Activated naive CD8-positive, alpha-beta T cell treated with anti-CD3 and anti-CD28 coated beads for 36 hours (primary cell): ENCODE measurements at regions not wholly inside any gene's neighbourhood (a gene's known extent, or its start where the extent isn't known, plus 50 kb on each side); places are given as distances from the start of the nearest gene placed in this dataset.

Experiments used
- DNase-seq: peaks from one replicate; pipeline ENCODE4 v3.0.0; 2021
- H3K27ac Mint-ChIP-seq: one replicate; pipeline ENCODE4 v1.8.0; 2022; ENCODE audit warnings: mild to moderate bottlenecking, moderate library complexity, mixed read lengths
- H3K27me3 Mint-ChIP-seq: one replicate; pipeline ENCODE4 v1.8.0; 2022; ENCODE audit warnings: mild to moderate bottlenecking, mixed read lengths
- H3K36me3 Mint-ChIP-seq: one replicate; pipeline ENCODE4 v1.8.0; 2021; ENCODE audit warnings: mild to moderate bottlenecking, mixed read lengths
- H3K4me1 Mint-ChIP-seq: one replicate; pipeline ENCODE4 v1.8.0; 2021; ENCODE audit warnings: mixed read lengths
- H3K4me3 Mint-ChIP-seq: one replicate; pipeline ENCODE4 v1.8.0; 2022; ENCODE audit warnings: mild to moderate bottlenecking, moderate library complexity, mixed read lengths
- H3K9me3 Mint-ChIP-seq: one replicate; pipeline ENCODE4 v1.8.0; 2022; ENCODE audit warnings: mixed read lengths

DNA sequence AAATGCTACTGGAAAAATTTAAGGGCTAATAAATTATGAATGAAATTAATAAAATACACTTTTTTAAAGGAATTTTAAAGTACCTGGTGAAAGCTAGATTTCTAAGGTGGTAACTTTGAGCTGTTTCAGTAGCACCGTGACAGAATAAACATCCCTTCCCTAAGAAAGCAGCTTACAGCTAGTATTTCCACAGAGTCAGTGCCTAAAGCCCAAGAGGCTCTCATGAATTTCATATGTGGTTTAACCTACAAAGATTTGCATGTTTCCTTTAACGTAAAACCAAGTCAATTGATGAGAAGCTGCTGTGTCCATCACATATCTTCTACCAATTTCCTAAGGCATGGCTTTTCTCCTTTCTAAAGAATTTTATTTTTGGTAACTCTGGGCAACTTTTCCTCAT, 56.8 kb downstream of the IFNG start:
- no peaks in the 10 kb centered on the region for H3K9me3 Mint-ChIP-seq
- no peak overlapping the region for H3K4me3 Mint-ChIP-seq
- H3K36me3 Mint-ChIP-seq = no peaks in the 10 kb centered on the region
- no peak for DNase-seq
- no peak overlapping the region for H3K27ac Mint-ChIP-seq
- H3K4me1 Mint-ChIP-seq = peaks cover 7% of the 10 kb centered on the region
- H3K27me3 Mint-ChIP-seq = peaks cover 3% of the 10 kb centered on the region

GRCh38 chr12:68102163-68102562, 57.4 kb downstream of the IFNG start:
- H3K36me3 Mint-ChIP-seq = no peaks in the 10 kb centered on the region
- H3K27me3 Mint-ChIP-seq = peaks cover 3% of the 10 kb centered on the region
- H3K4me3 Mint-ChIP-seq = no peak overlapping the region
- no peaks in the 10 kb centered on the region for H3K9me3 Mint-ChIP-seq
- peaks cover 4% of the 10 kb centered on the region for H3K4me1 Mint-ChIP-seq
- no peak overlapping the region for H3K27ac Mint-ChIP-seq
- no peak for DNase-seq

GRCh38 chr12:68100241-68100640, 59.3 kb downstream of the IFNG start:
- no peak for DNase-seq
- Mint-ChIP-seq H3K4me3 (no peak overlapping the region), H3K27ac (no peak overlapping the region), H3K4me1 (peaks cover 4% of the 10 kb centered on the region), H3K9me3 (no peaks in the 10 kb centered on the region), H3K27me3 (peaks cover 5% of the 10 kb centered on the region), H3K36me3 (no peaks in the 10 kb centered on the region)

- Mint-ChIP-seq H3K27me3 (peaks cover 6% of the 10 kb centered on the region), H3K9me3 (no peaks in the 10 kb centered on the region), H3K4me1 (peaks cover 4% of the 10 kb centered on the region), H3K27ac (no peak overlapping the region), H3K4me3 (no peak overlapping the region), H3K36me3 (no peaks in the 10 kb centered on the region)
- no peak for DNase-seq
Observed at GRCh38 chr12:68098939-68099338, 60.6 kb downstream of the IFNG start.

DNA sequence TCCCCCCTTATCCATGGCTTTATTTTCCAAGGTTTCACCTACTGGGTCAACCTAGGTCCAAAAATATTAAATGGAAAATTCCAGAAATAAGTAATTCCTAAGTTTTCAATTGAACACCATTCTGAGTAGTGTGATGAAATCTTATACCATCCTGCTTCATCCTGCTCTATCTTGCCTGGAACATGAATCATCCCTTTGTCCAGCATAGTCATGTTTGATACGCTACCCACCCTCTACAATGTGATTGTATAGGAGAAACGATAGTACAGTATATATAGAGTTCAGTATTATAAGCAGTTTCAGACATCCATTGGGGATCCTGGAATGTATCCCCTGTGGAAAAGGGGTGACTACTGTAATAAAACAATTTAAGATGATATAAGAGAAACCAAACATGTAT, 62.2 kb downstream of the IFNG start:
- no peak overlapping the region for H3K27ac Mint-ChIP-seq
- no peak for DNase-seq
- no peaks in the 10 kb centered on the region for H3K36me3 Mint-ChIP-seq
- H3K4me3 Mint-ChIP-seq = no peak overlapping the region
- H3K9me3 Mint-ChIP-seq = no peaks in the 10 kb centered on the region
- peaks cover 6% of the 10 kb centered on the region for H3K27me3 Mint-ChIP-seq
- H3K4me1 Mint-ChIP-seq = peaks cover 2% of the 10 kb centered on the region

GRCh38 chr12:68094645-68095395, 64.7 kb downstream of the IFNG start:
- H3K4me3 Mint-ChIP-seq = no peak overlapping the region
- DNase-seq = no peak
- H3K9me3 Mint-ChIP-seq = peaks cover 3% of the 10 kb centered on the region
- peaks cover 2% of the 10 kb centered on the region for H3K4me1 Mint-ChIP-seq
- peaks cover 6% of the 10 kb centered on the region for H3K27me3 Mint-ChIP-seq
- H3K27ac Mint-ChIP-seq = no peak overlapping the region
- peaks cover 4% of the 10 kb centered on the region for H3K36me3 Mint-ChIP-seq

DNA sequence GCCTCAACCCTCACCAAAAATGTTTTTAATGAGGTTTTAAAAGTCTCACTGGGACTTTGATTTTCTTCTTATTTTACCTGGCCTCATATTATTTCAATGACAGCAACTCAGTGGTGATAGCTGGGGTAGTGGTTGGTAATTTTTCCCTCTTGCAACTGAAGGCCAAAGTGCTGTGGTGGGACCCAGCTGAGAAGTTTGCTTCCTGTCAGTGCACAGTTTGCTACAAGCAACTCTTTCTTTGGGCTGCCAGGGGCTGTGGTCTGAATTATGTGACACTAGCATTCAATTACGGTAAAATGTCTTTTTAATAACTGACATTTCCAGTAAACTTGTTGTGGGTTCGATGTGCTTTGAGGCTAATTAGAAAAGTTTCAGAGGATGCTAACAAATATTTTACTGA, 65.3 kb downstream of the IFNG start:
- Mint-ChIP-seq H3K27ac (no peak overlapping the region), H3K4me1 (peaks cover 2% of the 10 kb centered on the region), H3K9me3 (peaks cover 8% of the 10 kb centered on the region), H3K36me3 (peaks cover 9% of the 10 kb centered on the region), H3K27me3 (peaks cover 6% of the 10 kb centered on the region), H3K4me3 (no peak overlapping the region)
- DNase-seq = no peak

DNA sequence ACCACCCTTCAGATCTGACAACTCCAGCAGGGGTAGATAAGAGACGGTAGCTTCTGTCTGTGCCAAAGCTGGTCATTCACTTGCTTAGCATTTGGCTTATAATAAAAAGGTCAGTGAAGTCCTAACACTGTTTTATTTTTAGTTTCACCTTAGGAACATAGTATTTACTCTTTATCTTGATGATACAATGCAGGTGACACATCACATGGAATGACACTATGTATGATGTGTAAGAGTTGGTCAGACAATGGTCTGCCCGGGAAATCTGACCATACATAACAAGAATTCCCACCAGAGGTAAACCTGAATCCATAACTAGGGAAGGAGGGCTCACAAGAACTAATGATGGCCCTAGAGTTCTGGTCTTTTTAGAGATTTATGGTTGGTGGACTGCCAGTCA, 66.6 kb downstream of the IFNG start:
- DNase-seq = no peak
- Mint-ChIP-seq H3K27me3 (peaks cover 3% of the 10 kb centered on the region), H3K27ac (no peak overlapping the region), H3K4me1 (no peaks in the 10 kb centered on the region), H3K4me3 (no peak overlapping the region), H3K9me3 (peaks cover 12% of the 10 kb centered on the region), H3K36me3 (peaks cover 9% of the 10 kb centered on the region)

DNA sequence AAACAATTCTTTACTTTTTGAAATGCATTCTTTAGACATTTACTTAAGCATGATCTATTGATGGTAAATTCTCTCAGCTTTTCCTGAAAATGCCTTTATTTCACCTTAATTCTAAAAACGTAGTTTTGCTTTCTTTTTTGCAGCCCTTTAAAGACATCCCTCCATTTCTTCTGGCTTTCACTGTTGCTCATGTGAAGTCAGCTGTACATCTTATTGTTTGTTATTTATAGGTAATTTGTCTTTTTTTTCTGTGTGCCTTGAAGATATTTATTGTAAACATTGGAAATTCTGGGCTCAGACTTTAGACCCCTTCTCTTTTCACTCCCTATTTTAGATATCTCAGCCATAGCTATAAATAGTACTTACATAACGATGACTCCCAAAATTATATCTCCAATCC, 70.4 kb downstream of the IFNG start:
- H3K4me1 Mint-ChIP-seq = no peaks in the 10 kb centered on the region
- no peak overlapping the region for H3K4me3 Mint-ChIP-seq
- H3K27me3 Mint-ChIP-seq = no peaks in the 10 kb centered on the region
- H3K36me3 Mint-ChIP-seq = peaks cover 13% of the 10 kb centered on the region
- no peak for DNase-seq
- no peak overlapping the region for H3K27ac Mint-ChIP-seq
- peaks cover 17% of the 10 kb centered on the region for H3K9me3 Mint-ChIP-seq

GRCh38 chr12:68086019-68086603, 73.4 kb downstream of the IFNG start:
- peaks cover 32% of the 10 kb centered on the region for H3K9me3 Mint-ChIP-seq
- no peak overlapping the region for H3K27ac Mint-ChIP-seq
- H3K27me3 Mint-ChIP-seq = no peaks in the 10 kb centered on the region
- no peak for DNase-seq
- peaks cover 5% of the 10 kb centered on the region for H3K4me1 Mint-ChIP-seq
- peaks cover 30% of the 10 kb centered on the region for H3K36me3 Mint-ChIP-seq
- H3K4me3 Mint-ChIP-seq = no peak overlapping the region

- Mint-ChIP-seq H3K9me3 (peaks cover 20% of the 10 kb centered on the region), H3K27me3 (no peaks in the 10 kb centered on the region), H3K27ac (no peak overlapping the region), H3K4me1 (peaks cover 35% of the 10 kb centered on the region), H3K4me3 (no peak overlapping the region), H3K36me3 (peaks cover 21% of the 10 kb centered on the region)
- no peak for DNase-seq
Observed at GRCh38 chr12:68081561-68081960, 78.0 kb downstream of the IFNG start.

DNA sequence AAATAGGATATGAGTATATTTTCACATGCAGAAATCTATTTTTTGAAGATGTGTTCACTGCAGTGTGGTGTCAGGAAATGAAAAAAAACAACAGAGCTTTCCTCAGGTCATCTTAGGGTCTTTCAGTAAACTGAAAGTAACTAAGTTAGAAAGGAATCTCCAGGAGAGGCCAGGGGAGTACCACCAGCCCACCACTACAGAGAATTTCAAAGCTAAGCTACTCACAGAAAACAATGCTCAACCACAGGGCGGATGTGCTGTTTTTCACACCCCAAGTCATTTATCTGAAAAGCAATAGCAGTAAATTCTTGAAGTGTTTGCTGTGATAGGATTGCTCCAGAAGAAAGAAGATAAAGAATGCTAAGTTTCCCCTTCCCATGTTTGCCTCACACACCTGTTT, 79.0 kb downstream of the IFNG start:
- peak overlapping the region; percentile 56 for H3K27ac Mint-ChIP-seq
- H3K27me3 Mint-ChIP-seq = no peaks in the 10 kb centered on the region
- H3K4me1 Mint-ChIP-seq = peaks cover 35% of the 10 kb centered on the region
- H3K36me3 Mint-ChIP-seq = peaks cover 21% of the 10 kb centered on the region
- DNase-seq = peak; percentile 60
- H3K4me3 Mint-ChIP-seq = no peak overlapping the region
- H3K9me3 Mint-ChIP-seq = peaks cover 20% of the 10 kb centered on the region

GRCh38 chr12:68078737-68079136, 80.8 kb downstream of the IFNG start:
- Mint-ChIP-seq H3K9me3 (peaks cover 15% of the 10 kb centered on the region), H3K36me3 (peaks cover 17% of the 10 kb centered on the region), H3K4me3 (no peak overlapping the region), H3K4me1 (peaks cover 38% of the 10 kb centered on the region), H3K27ac (peak overlapping the region; percentile 15), H3K27me3 (no peaks in the 10 kb centered on the region)
- no peak for DNase-seq

GRCh38 chr12:68075416-68075815, 84.1 kb downstream of the IFNG start:
- Mint-ChIP-seq H3K9me3 (no peaks in the 10 kb centered on the region), H3K4me1 (peaks cover 27% of the 10 kb centered on the region), H3K4me3 (no peak overlapping the region), H3K36me3 (no peaks in the 10 kb centered on the region), H3K27ac (no peak overlapping the region), H3K27me3 (no peaks in the 10 kb centered on the region)
- no peak for DNase-seq

DNA sequence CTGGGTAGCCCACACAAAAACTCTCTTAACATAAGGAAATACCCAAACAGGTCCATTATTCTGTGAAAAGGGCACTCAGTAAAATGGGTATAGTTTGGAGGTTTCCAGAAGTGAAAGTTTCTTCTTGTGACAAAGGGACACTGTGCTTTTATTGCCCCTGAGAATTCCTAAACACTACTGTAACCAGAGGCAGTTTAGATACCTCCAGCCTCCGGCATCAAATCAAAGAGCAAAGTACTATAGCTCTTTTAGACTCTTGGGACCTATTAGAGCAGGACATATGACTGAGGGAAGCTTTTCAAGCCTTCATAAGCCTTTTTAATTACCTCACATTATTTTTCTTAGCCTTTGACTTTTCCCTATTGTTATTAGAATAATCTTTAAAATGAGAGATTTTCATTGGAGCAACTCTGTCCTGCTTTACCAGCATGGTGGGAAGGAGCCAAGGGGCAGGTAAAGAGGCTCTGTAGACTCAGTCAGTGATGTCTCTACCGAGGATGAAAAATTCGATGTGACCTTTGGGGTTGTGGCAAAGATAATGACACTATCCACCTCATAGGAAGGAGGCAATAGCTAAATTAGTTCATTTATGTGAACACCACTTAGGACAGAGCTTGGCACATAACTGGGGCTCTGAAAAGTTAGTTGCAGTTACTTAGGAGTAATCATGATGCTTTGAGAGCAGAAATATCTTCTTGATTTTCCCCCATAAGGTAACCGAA, 85.1 kb downstream of the IFNG start:
- Mint-ChIP-seq H3K4me3 (no peak overlapping the region), H3K27ac (no peak overlapping the region), H3K36me3 (no peaks in the 10 kb centered on the region), H3K9me3 (no peaks in the 10 kb centered on the region), H3K27me3 (no peaks in the 10 kb centered on the region), H3K4me1 (peaks cover 21% of the 10 kb centered on the region)
- no peak for DNase-seq
